ENCODE measurements at regions not wholly inside any gene's neighbourhood (a gene's known extent, or its start where the extent isn't known, plus 50 kb on each side); places are given as distances from the start of the nearest gene placed in this dataset.

DNA sequence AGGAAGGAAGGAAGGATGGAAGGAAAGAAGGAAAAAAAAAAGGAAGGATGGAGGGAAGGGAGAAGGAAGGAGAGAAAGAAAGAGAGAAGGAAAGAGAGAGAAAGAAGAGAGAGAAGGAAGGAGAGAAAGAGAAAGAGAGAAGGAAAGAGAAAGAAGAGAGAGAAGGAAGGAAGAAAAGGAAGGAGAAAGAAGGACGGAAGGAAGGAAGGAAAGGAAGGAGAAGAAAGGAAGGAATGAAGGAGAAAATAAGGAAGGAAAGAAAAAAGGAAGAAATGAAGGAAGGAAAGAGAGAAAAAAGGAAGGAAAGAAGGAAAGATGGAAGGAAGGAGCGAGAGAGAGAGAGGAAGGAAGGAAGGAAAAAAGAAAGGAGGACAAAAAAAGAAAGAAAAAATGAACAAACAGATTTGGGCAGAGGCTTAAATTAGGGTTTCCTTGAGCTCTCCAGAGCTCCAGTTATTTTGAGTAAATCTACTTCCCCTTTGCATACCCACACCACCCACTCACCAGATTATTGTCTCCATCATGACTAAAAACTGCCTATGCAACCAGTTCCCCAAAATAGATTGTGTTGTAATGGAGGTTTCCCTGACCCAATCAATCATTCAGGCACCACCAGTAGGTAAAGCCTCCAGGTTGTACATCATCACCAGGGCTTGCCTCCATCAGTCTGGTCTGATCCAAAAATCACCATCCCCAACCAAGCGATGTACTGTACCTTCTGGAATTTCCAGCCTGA, 1722.9 kb upstream of the PCDH10 start:
- H3K4me3 ChIP-seq = no peak overlapping the region
- no peak for TF ChIP-seq POLR2AphosphoS5 (IDR thresholded peaks at IDR 0.05)
- TF ChIP-seq, protein P1, sequence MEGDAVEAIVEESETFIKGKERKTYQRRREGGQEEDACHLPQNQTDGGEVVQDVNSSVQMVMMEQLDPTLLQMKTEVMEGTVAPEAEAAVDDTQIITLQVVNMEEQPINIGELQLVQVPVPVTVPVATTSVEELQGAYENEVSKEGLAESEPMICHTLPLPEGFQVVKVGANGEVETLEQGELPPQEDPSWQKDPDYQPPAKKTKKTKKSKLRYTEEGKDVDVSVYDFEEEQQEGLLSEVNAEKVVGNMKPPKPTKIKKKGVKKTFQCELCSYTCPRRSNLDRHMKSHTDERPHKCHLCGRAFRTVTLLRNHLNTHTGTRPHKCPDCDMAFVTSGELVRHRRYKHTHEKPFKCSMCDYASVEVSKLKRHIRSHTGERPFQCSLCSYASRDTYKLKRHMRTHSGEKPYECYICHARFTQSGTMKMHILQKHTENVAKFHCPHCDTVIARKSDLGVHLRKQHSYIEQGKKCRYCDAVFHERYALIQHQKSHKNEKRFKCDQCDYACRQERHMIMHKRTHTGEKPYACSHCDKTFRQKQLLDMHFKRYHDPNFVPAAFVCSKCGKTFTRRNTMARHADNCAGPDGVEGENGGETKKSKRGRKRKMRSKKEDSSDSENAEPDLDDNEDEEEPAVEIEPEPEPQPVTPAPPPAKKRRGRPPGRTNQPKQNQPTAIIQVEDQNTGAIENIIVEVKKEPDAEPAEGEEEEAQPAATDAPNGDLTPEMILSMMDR (IDR thresholded peaks at IDR 0.05) = no peak
- TF ChIP-seq POLR2A (IDR thresholded peaks at IDR 0.05) = no peak
- H3K27me3 ChIP-seq = no peaks in the 10 kb centered on the region
- peaks cover 0 to 14% of the 10 kb centered on the region in 2 donors for H3K9me3 ChIP-seq
- no peak overlapping the region for H3K27ac ChIP-seq
- no peak for DNase-seq (ENCODE audit: low spot score in 2 of 2)
- no peaks in the 10 kb centered on the region for H3K36me3 ChIP-seq
- intact Hi-C loops (cut with DNase I; ENCODE audit: low total_unique reads) = no loop called here
- no peaks in the 10 kb centered on the region for H3K4me1 ChIP-seq

DNA sequence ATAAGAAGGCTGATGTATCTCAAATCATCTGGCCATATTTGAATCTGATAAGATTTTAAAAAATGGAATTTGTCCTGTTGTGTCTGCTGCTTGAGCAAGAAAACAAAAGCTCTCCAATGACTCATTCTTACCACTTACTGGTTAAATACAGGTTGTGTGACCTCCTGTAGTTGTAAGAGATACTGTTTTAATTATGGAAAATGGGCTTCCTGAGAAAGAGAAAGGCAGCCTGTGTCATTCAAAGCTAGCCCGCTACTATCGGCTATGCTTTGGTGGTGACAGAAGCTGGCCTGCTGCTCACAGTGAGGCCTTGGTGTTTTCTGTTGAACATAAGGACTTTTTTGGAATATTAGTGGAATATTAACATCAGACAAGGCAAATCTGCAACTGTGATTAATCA, 1722.1 kb upstream of the PCDH10 start:
- Histone ChIP-seq H3K9me3 (peaks cover 0 to 14% of the 10 kb centered on the region in 2 donors), H3K36me3 (no peaks in the 10 kb centered on the region), H3K4me1 (no peaks in the 10 kb centered on the region), H3K4me3 (no peak overlapping the region), H3K27ac (no peak overlapping the region), H3K27me3 (no peaks in the 10 kb centered on the region)
- no peak for DNase-seq (ENCODE audit: low spot score in 2 of 2)
- TF ChIP-seq POLR2AphosphoS5 (IDR thresholded peaks at IDR 0.05) (no peak), POLR2A (IDR thresholded peaks at IDR 0.05) (no peak)
- TF ChIP-seq, protein P1 (IDR thresholded peaks at IDR 0.05) = no peak
- intact Hi-C loops (cut with DNase I; ENCODE audit: low total_unique reads) = no loop called here

DNA sequence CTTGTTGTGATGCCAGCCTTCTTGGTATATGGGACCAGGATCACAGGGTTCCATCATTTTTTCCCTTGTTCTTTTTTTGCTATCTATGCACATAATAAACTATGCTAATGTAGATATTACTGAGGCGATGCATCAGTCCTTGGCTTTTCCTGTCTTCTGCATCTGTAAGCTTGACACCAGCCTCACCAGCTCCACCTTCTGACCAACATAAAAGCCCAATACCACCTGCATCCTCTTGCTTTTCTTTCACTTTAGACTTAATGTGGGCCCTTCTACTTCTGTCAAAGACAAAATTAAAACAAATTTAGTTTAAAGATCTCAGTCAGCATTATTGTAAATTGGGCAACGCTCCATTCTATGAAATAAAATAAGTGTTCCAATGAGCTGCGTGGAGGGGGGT, 1718.8 kb upstream of the PCDH10 start:
- Histone ChIP-seq H3K4me1 (no peaks in the 10 kb centered on the region), H3K36me3 (no peaks in the 10 kb centered on the region), H3K9me3 (peaks cover 0 to 5% of the 10 kb centered on the region in 2 donors), H3K4me3 (no peak overlapping the region), H3K27me3 (no peaks in the 10 kb centered on the region), H3K27ac (no peak overlapping the region)
- intact Hi-C loops (cut with DNase I; ENCODE audit: low total_unique reads) = loop anchor here (5.0 kb wide), 1 partner anchor 682 kb away; no protein-coding TSS in a partner anchor
- no peak for TF ChIP-seq POLR2A (IDR thresholded peaks at IDR 0.05)
- TF ChIP-seq, protein P1 (IDR thresholded peaks at IDR 0.05) = no peak
- DNase-seq (ENCODE audit: low spot score in 2 of 2) = no peak

DNA sequence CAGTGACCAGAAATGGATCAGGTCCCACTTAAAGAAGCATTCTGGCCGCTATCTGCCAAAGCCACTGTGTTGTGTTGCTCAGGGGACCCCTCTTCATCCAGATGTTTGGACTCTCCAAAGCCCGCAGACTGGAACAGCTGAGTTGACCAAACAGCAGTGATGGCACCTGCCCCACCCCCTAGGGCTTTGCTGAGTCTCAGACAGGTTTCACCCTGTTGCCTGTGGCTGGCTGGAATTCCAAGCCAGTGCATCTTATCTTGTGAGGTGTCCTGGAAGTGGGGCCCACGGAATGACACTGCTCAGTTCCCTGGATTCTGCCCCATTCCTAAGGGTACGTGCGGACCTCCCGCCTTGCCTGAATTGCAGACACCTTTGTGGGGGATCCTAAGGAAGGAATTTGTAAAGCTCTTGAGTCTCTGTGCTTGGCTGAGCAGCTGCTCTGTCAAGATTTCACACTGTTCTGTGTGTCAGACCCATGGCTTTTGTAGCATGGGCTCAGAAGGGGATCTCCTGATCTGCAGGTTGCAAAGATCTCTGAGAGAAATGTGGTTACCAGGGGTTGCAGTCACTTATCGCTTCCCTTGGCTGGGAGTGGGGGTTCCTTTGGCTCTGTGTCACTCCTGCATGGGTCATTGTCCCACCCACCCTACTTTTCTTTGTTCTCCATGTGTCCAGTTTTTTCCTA, 1707.9 kb upstream of the PCDH10 start:
- Histone ChIP-seq H3K36me3 (no peaks in the 10 kb centered on the region), H3K27ac (no peak overlapping the region), H3K4me1 (no peaks in the 10 kb centered on the region), H3K27me3 (no peaks in the 10 kb centered on the region), H3K4me3 (no peak overlapping the region), H3K9me3 (peaks cover 0 to 11% of the 10 kb centered on the region in 2 donors)
- intact Hi-C loops (cut with DNase I; ENCODE audit: low total_unique reads) = no loop called here
- DNase-seq (ENCODE audit: low spot score in 2 of 2) = no peak
- no peak for TF ChIP-seq POLR2AphosphoS5 (IDR thresholded peaks at IDR 0.05)
- TF ChIP-seq, protein P1 (IDR thresholded peaks at IDR 0.05) = no peak
- TF ChIP-seq POLR2A (IDR thresholded peaks at IDR 0.05) = no peak

DNA sequence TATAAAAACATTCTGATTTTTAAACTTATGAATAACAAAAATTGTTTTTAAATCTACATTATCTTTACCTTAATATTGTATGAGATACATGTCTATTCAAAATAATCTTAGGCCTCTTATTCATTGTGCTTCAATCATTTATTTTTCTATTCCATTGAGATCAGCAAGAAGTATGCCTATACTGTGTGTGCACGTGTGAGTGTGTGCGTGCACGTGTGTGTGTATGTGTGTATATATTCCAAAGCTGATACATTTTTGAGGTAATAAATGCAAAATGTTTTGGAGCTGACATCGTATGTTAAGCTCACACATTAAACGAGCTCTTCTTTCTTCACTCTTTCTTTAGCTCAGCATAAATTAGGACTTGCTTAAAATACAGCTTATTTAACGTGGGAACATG, 1701.2 kb upstream of the PCDH10 start:
- no peak for TF ChIP-seq POLR2AphosphoS5 (IDR thresholded peaks at IDR 0.05)
- no peak for TF ChIP-seq POLR2A (IDR thresholded peaks at IDR 0.05)
- TF ChIP-seq, protein P1 (IDR thresholded peaks at IDR 0.05) = no peak
- no peaks in the 10 kb centered on the region for H3K27me3 ChIP-seq
- H3K4me1 ChIP-seq = no peaks in the 10 kb centered on the region
- no peaks in the 10 kb centered on the region for H3K9me3 ChIP-seq
- H3K27ac ChIP-seq = no peak overlapping the region
- no peaks in the 10 kb centered on the region for H3K36me3 ChIP-seq
- H3K4me3 ChIP-seq = no peak overlapping the region
- DNase-seq (ENCODE audit: low spot score in 2 of 2) = no peak
- intact Hi-C loops (cut with DNase I; ENCODE audit: low total_unique reads) = no loop called here
